ENCODE measurements at regions not wholly inside any gene's neighbourhood (a gene's known extent, or its start where the extent isn't known, plus 50 kb on each side); places are given as distances from the start of the nearest gene placed in this dataset.

- peaks cover 11% of the 10 kb centered on the region for H3K4me1 Mint-ChIP-seq
- H3K36me3 Mint-ChIP-seq (ENCODE audit: low read depth) = no peaks in the 10 kb centered on the region
- no peaks in the 10 kb centered on the region for H3K9me3 Mint-ChIP-seq
- no peak overlapping the region for H3K27ac Mint-ChIP-seq
- no peak for DNase-seq
- peaks cover 3% of the 10 kb centered on the region for H3K27me3 Mint-ChIP-seq (ENCODE audit: low read depth, poor library complexity)
- no peak overlapping the region for H3K4me3 Mint-ChIP-seq
- TF ChIP-seq CTCF (IDR thresholded peaks at IDR 0.05) = no peak
These were observed 67.0 kb downstream of the PTTG1 start for GRCh38 chr5:160488394-160489325.

GRCh38 chr5:160491438-160491837 lies 69.8 kb downstream of the PTTG1 start:
- Mint-ChIP-seq H3K27ac (no peak overlapping the region), H3K9me3 (no peaks in the 10 kb centered on the region), H3K4me1 (peaks cover 30% of the 10 kb centered on the region), H3K36me3 (ENCODE audit: low read depth) (no peaks in the 10 kb centered on the region), H3K27me3 (ENCODE audit: low read depth, poor library complexity) (no peaks in the 10 kb centered on the region), H3K4me3 (no peak overlapping the region)
- no peak for DNase-seq
- TF ChIP-seq CTCF (IDR thresholded peaks at IDR 0.05) = no peak

- Mint-ChIP-seq H3K27me3 (ENCODE audit: low read depth, poor library complexity) (no peaks in the 10 kb centered on the region), H3K4me3 (no peak overlapping the region), H3K27ac (no peak overlapping the region), H3K36me3 (ENCODE audit: low read depth) (no peaks in the 10 kb centered on the region), H3K4me1 (peaks cover 38% of the 10 kb centered on the region), H3K9me3 (no peaks in the 10 kb centered on the region)
- no peak for DNase-seq
- TF ChIP-seq CTCF (IDR thresholded peaks at IDR 0.05) = no peak
These were observed 70.9 kb downstream of the PTTG1 start for GRCh38 chr5:160492565-160492964.

- Mint-ChIP-seq H3K36me3 (ENCODE audit: low read depth) (no peaks in the 10 kb centered on the region), H3K4me3 (no peak overlapping the region), H3K9me3 (no peaks in the 10 kb centered on the region), H3K4me1 (peaks cover 37% of the 10 kb centered on the region), H3K27ac (no peak overlapping the region), H3K27me3 (ENCODE audit: low read depth, poor library complexity) (peaks cover 2% of the 10 kb centered on the region)
- DNase-seq = no peak
- TF ChIP-seq CTCF (IDR thresholded peaks at IDR 0.05) = no peak
These were observed 72.2 kb downstream of the PTTG1 start for GRCh38 chr5:160493806-160494338.

GRCh38 chr5:160494451-160494850 lies 72.8 kb downstream of the PTTG1 start:
- Mint-ChIP-seq H3K9me3 (no peaks in the 10 kb centered on the region), H3K4me1 (peaks cover 33% of the 10 kb centered on the region), H3K27me3 (ENCODE audit: low read depth, poor library complexity) (peaks cover 3% of the 10 kb centered on the region), H3K4me3 (no peak overlapping the region), H3K36me3 (ENCODE audit: low read depth) (no peaks in the 10 kb centered on the region), H3K27ac (peak overlapping the region; percentile 14)
- TF ChIP-seq CTCF (IDR thresholded peaks at IDR 0.05) = no peak
- no peak for DNase-seq

All from nephron progenitor cell (in vitro differentiated cells).